ENCODE measurements at regions not wholly inside any gene's neighbourhood (a gene's known extent, or its start where the extent isn't known, plus 50 kb on each side); places are given as distances from the start of the nearest gene placed in this dataset.

GRCh38 chr2:66030553-66030952, 404.4 kb upstream of the MEIS1 start:
- Histone ChIP-seq H3K9me3 (no peaks in the 10 kb centered on the region), H3K36me3 (no peaks in the 10 kb centered on the region), H3K27ac (no peak overlapping the region), H3K4me1 (ENCODE audit: control insufficient read depth in 1 of 2, low read depth in 2 of 2) (no peaks in the 10 kb centered on the region), H3K27me3 (replicated peaks; ENCODE audit: insufficient read depth) (no peaks in the 10 kb centered on the region), H3K4me3 (no peak overlapping the region)
- no peak for TF ChIP-seq CTCF (IDR thresholded peaks at IDR 0.05)
- DNase-seq (ENCODE audit: low spot score) (no peak), ATAC-seq (ENCODE audit: insufficient number of reproducible peaks, low FRiP score, low read depth) (no peak)

- H3K4me3 ChIP-seq: no peak overlapping the region
- H3K27me3 ChIP-seq (replicated peaks; ENCODE audit: insufficient read depth): no peaks in the 10 kb centered on the region
- H3K36me3 ChIP-seq: no peaks in the 10 kb centered on the region
- no peaks in the 10 kb centered on the region for H3K9me3 ChIP-seq
- H3K4me1 ChIP-seq (ENCODE audit: control insufficient read depth in 1 of 2, low read depth in 2 of 2): no peaks in the 10 kb centered on the region
- ATAC-seq (ENCODE audit: insufficient number of reproducible peaks, low FRiP score, low read depth) (no peak), DNase-seq (ENCODE audit: low spot score) (no peak)
- no peak for TF ChIP-seq CTCF (IDR thresholded peaks at IDR 0.05)
- no peak overlapping the region for H3K27ac ChIP-seq
These were observed 410.5 kb upstream of the MEIS1 start for GRCh38 chr2:66024391-66024790.

- no peaks in the 10 kb centered on the region for H3K27me3 ChIP-seq (replicated peaks; ENCODE audit: insufficient read depth)
- DNase-seq (ENCODE audit: low spot score) (no peak), ATAC-seq (ENCODE audit: insufficient number of reproducible peaks, low FRiP score, low read depth) (no peak)
- H3K27ac ChIP-seq: no peak overlapping the region
- no peak for TF ChIP-seq CTCF (IDR thresholded peaks at IDR 0.05)
- no peaks in the 10 kb centered on the region for H3K4me1 ChIP-seq (ENCODE audit: control insufficient read depth in 1 of 2, low read depth in 2 of 2)
- no peaks in the 10 kb centered on the region for H3K9me3 ChIP-seq
- no peaks in the 10 kb centered on the region for H3K36me3 ChIP-seq
- no peak overlapping the region for H3K4me3 ChIP-seq
These were observed 413.6 kb upstream of the MEIS1 start for GRCh38 chr2:66021296-66021695.

GRCh38 chr2:66017763-66018162, 417.2 kb upstream of the MEIS1 start:
- no peak for DNase-seq (ENCODE audit: low spot score)
- Histone ChIP-seq H3K9me3 (no peaks in the 10 kb centered on the region), H3K4me3 (no peak overlapping the region), H3K27me3 (replicated peaks; ENCODE audit: insufficient read depth) (no peaks in the 10 kb centered on the region), H3K36me3 (no peaks in the 10 kb centered on the region), H3K4me1 (ENCODE audit: control insufficient read depth in 1 of 2, low read depth in 2 of 2) (no peaks in the 10 kb centered on the region), H3K27ac (no peak overlapping the region)
- no peak for TF ChIP-seq CTCF (IDR thresholded peaks at IDR 0.05)
- no peak for ATAC-seq (ENCODE audit: insufficient number of reproducible peaks, low FRiP score, low read depth)

- H3K27ac ChIP-seq: no peak overlapping the region
- ATAC-seq (ENCODE audit: insufficient number of reproducible peaks, low FRiP score, low read depth) (no peak), DNase-seq (ENCODE audit: low spot score) (no peak)
- TF ChIP-seq CTCF (IDR thresholded peaks at IDR 0.05): no peak
- H3K9me3 ChIP-seq: no peaks in the 10 kb centered on the region
- H3K4me1 ChIP-seq (ENCODE audit: control insufficient read depth in 1 of 2, low read depth in 2 of 2): no peaks in the 10 kb centered on the region
- H3K27me3 ChIP-seq (replicated peaks; ENCODE audit: insufficient read depth): no peaks in the 10 kb centered on the region
- H3K36me3 ChIP-seq: no peaks in the 10 kb centered on the region
- no peak overlapping the region for H3K4me3 ChIP-seq
These were observed 420.5 kb upstream of the MEIS1 start for GRCh38 chr2:66014450-66014849.
